ENCODE measurements at regions not wholly inside any gene's neighbourhood (a gene's known extent, or its start where the extent isn't known, plus 50 kb on each side); places are given as distances from the start of the nearest gene placed in this dataset.

DNA sequence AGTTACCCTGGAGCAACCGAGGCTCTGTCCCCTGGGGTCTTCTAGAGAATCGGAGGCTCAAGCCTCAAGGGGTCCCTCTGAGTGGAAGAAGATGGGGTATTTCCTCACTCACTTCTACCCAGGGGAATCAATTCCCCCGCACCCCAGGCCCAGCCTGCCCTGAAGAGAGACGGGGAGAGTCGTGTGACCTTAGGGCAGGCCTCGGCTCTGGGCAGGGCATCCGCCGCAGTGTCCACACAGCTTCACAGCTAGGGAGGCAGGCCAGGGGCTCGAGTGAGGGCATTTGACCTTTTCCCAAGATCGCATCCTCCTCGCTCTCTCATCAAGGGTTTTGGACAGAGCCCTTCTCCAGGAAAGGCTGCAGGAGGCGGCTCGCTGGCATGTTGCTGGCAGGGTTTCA is 57.9 kb upstream of the CNOT6 start:
- TF ChIP-seq, protein P1, sequence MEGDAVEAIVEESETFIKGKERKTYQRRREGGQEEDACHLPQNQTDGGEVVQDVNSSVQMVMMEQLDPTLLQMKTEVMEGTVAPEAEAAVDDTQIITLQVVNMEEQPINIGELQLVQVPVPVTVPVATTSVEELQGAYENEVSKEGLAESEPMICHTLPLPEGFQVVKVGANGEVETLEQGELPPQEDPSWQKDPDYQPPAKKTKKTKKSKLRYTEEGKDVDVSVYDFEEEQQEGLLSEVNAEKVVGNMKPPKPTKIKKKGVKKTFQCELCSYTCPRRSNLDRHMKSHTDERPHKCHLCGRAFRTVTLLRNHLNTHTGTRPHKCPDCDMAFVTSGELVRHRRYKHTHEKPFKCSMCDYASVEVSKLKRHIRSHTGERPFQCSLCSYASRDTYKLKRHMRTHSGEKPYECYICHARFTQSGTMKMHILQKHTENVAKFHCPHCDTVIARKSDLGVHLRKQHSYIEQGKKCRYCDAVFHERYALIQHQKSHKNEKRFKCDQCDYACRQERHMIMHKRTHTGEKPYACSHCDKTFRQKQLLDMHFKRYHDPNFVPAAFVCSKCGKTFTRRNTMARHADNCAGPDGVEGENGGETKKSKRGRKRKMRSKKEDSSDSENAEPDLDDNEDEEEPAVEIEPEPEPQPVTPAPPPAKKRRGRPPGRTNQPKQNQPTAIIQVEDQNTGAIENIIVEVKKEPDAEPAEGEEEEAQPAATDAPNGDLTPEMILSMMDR (IDR thresholded peaks at IDR 0.05; ENCODE audit: insufficient read depth, low read depth, low read length): no peak
- Histone ChIP-seq H3K4me3 (ENCODE audit: low read depth, low read length) (no peak overlapping the region), H3K27me3 (ENCODE audit: control insufficient read depth, insufficient read depth, low read length) (no peaks in the 10 kb centered on the region), H3K36me3 (ENCODE audit: control insufficient read depth, insufficient read depth, low read length) (no peaks in the 10 kb centered on the region)
- POLR2A ChIA-PET: no interaction called here
- CTCF ChIA-PET: no interaction called here
- DNase-seq (ENCODE audit: low read depth): no peak

- TF ChIP-seq, protein P1 (IDR thresholded peaks at IDR 0.05; ENCODE audit: insufficient read depth, low read depth, low read length): no peak
- ChIA-PET POLR2A (no interaction called here), CTCF (interaction anchor here (0.5 kb wide), 1 partner anchor 173 kb away, joined by 3 read pairs; no protein-coding TSS in a partner anchor)
- Histone ChIP-seq H3K4me3 (ENCODE audit: low read depth, low read length) (no peak overlapping the region), H3K36me3 (ENCODE audit: control insufficient read depth, insufficient read depth, low read length) (no peaks in the 10 kb centered on the region), H3K27me3 (ENCODE audit: control insufficient read depth, insufficient read depth, low read length) (no peaks in the 10 kb centered on the region)
- DNase-seq (ENCODE audit: low read depth): no peak
Measured at GRCh38 chr5:180436936-180437335, 57.2 kb upstream of the CNOT6 start.

- POLR2A ChIA-PET: no interaction called here
- Histone ChIP-seq H3K36me3 (ENCODE audit: control insufficient read depth, insufficient read depth, low read length) (no peaks in the 10 kb centered on the region), H3K4me3 (ENCODE audit: low read depth, low read length) (no peak overlapping the region), H3K27me3 (ENCODE audit: control insufficient read depth, insufficient read depth, low read length) (no peaks in the 10 kb centered on the region)
- DNase-seq (ENCODE audit: low read depth): no peak
- CTCF ChIA-PET: interaction anchor here (0.5 kb wide), 1 partner anchor 173 kb away, joined by 3 read pairs; no protein-coding TSS in a partner anchor
- TF ChIP-seq, protein P1 (IDR thresholded peaks at IDR 0.05; ENCODE audit: insufficient read depth, low read depth, low read length): no peak
Measured at GRCh38 chr5:180437336-180437735, 56.8 kb upstream of the CNOT6 start.

DNA sequence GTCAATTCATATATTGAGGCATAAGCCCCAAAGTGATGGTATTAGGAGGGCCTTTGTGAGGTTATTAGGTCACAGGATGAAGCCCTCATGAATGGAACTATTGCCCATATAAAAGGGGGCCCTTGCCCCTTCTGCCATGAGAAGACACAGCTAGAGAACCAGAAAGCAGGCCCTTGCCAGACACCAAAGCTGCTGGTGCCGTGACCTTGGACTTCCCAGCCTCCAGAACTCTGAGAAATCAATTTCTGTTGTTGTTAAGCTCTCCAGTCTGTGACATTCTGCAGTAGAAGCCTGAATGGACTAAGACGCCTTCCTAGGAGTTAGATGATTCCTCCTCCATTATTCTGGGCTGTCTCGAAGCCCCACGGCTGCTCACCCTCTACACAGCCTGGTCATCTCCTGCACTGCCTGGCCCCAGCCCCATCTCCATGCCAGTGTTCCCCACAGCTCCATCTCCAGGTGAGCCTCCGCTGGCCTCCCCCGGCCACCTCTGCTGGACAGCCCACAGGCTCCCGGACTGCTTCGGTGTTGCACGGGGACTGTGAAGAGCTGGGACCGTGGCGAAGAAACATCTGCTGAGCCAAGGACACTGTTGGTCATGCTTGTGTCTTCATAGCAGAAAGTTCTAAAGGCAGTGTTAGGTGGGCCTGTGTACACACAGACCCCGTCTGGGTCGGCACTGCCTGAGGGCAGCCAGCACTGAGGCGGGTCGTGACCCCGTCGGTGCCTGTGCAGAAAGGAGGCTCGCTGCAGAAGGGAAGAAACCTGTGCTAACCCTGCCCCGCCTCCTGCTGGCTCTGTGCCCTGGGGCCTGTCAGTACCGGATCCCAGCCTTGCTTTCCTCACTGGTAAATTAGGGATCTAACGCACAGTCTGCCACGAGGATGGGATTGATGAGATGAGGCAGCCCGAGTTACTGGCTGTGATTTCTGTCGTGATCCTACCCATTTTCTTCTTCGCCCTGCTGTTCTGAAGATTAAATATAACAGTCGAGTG is 55.1 kb upstream of the CNOT6 start:
- ChIA-PET POLR2A (no interaction called here), CTCF (no interaction called here)
- DNase-seq (ENCODE audit: low read depth): no peak
- no peaks in the 10 kb centered on the region for H3K27me3 ChIP-seq (ENCODE audit: control insufficient read depth, insufficient read depth, low read length)
- H3K4me3 ChIP-seq (ENCODE audit: low read depth, low read length): no peak overlapping the region
- TF ChIP-seq, protein P1 (IDR thresholded peaks at IDR 0.05; ENCODE audit: insufficient read depth, low read depth, low read length): no peak
- H3K36me3 ChIP-seq (ENCODE audit: control insufficient read depth, insufficient read depth, low read length): no peaks in the 10 kb centered on the region

DNA sequence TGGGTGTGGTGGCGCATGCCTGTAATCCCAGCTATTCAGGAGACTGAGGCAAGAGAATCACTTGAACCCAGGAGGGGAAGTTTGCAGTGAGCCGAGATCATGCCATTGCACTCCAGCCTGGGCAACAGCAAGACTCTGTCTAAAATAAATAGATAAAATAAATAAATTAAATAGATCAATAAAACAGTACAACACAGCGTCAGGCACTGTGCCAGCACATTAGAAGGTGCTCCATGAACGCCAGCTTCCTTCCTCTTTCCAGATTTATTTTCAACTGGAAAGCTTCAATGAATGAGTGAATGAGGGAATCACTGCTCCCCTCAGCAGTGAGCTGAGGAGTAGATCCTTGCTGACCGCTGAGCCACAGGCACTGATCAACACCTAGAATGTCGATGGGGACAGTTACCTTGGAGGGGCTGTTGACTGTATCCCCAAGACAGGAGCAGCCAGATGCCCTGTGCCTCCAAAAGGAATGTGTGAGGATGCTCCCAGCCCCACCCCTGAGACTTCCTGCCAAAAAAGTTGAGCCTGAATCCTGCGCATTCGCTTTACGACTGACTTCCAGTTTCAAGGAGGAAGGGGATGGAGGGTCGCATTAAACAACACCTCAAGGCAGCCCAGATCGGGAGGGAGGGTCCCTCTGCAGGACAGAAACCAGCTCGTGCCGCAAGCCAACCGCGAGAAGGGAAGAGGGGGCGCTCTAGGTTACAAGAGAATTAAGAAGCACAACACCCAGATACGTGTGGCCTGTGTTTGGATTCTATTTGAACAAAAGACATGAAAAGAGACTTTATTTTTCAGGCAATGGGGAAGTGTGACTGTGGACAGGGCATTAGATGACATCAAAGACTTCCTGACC is 54.0 kb upstream of the CNOT6 start:
- ChIA-PET CTCF (no interaction called here), POLR2A (no interaction called here)
- Histone ChIP-seq H3K4me3 (ENCODE audit: low read depth, low read length) (no peak overlapping the region), H3K27me3 (ENCODE audit: control insufficient read depth, insufficient read depth, low read length) (no peaks in the 10 kb centered on the region), H3K36me3 (ENCODE audit: control insufficient read depth, insufficient read depth, low read length) (no peaks in the 10 kb centered on the region)
- TF ChIP-seq, protein P1 (IDR thresholded peaks at IDR 0.05; ENCODE audit: insufficient read depth, low read depth, low read length): no peak
- no peak for DNase-seq (ENCODE audit: low read depth)
